ENCODE measurements at regions not wholly inside any gene's neighbourhood (a gene's known extent, or its start where the extent isn't known, plus 50 kb on each side); places are given as distances from the start of the nearest gene placed in this dataset.

DNA sequence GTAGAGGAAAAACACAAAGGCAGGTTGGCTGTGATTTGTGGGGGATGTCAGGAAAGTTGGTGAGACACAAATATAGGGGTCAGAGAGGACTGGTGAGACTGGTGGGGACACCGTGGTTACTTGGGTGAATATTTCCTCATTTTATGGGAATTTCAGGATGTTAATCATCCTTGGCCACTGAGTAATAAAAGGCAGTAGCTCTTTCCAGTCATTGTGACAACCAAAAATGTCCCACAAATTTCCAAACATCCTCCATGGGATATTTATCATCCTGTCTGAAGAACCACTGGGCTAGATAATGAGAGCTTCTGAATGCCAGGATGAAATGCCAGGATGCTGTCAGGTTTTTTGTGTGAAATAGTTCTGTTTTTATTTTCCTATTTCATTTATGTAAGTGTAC, 374.1 kb downstream of the CD109 start:
- no peaks in the 10 kb centered on the region for H4K20me1 ChIP-seq (ENCODE audit: insufficient read depth, low read length)
- Mint-ChIP-seq H3K4me3 (ENCODE audit: unreplicated experiment) (no peak overlapping the region), H3K4me1 (ENCODE audit: low read depth, unreplicated experiment) (peaks cover 32% of the 10 kb centered on the region), H3K9me3 (ENCODE audit: unreplicated experiment) (no peaks in the 10 kb centered on the region), H3K36me3 (ENCODE audit: low read depth, unreplicated experiment) (no peaks in the 10 kb centered on the region), H3K27me3 (ENCODE audit: low read depth, unreplicated experiment) (no peaks in the 10 kb centered on the region), H3K27ac (ENCODE audit: unreplicated experiment) (peak overlapping the region; percentile 60)
- DNase-seq (ENCODE audit: low read depth), result peak; percentile 49
- H3K27ac ChIP-seq (ENCODE audit: low read depth, low read length), result peak overlapping the region; percentile 6
- no peak overlapping the region for H2AFZ ChIP-seq (ENCODE audit: low read depth, low read length)
- TF ChIP-seq CTCF (IDR thresholded peaks at IDR 0.05; ENCODE audit: insufficient read depth, low read depth, low read length) (no peak), EZH2 (IDR thresholded peaks at IDR 0.05; ENCODE audit: insufficient read depth, low read length) (no peak)
- peak; percentile 88 for FAIRE-seq
- no peaks in the 10 kb centered on the region for H3K9me3 ChIP-seq (ENCODE audit: insufficient read depth, low read depth, low read length)
- H3K4me2 ChIP-seq (ENCODE audit: low read length), result peak overlapping the region; percentile 12
- peaks cover 7% of the 10 kb centered on the region for H3K4me1 ChIP-seq (ENCODE audit: insufficient read depth, low read length)
- H3K27me3 ChIP-seq (ENCODE audit: insufficient read depth, low read length), result no peaks in the 10 kb centered on the region
- no peak overlapping the region for H3K9ac ChIP-seq (ENCODE audit: low read length)
- H3K36me3 ChIP-seq (ENCODE audit: insufficient read depth, low read length), result no peaks in the 10 kb centered on the region
- H3K4me3 ChIP-seq (ENCODE audit: insufficient read depth, low read depth, low read length), result no peak overlapping the region
- H3K79me2 ChIP-seq (ENCODE audit: insufficient read depth, low read length), result no peaks in the 10 kb centered on the region

GRCh38 chr6:74069089-74069581, 373.1 kb downstream of the CD109 start:
- Histone ChIP-seq H3K36me3 (ENCODE audit: insufficient read depth, low read length) (no peaks in the 10 kb centered on the region), H3K9ac (ENCODE audit: low read length) (no peak overlapping the region), H3K4me1 (ENCODE audit: insufficient read depth, low read length) (peaks cover 7% of the 10 kb centered on the region), H3K4me3 (ENCODE audit: insufficient read depth, low read depth, low read length) (no peak overlapping the region), H4K20me1 (ENCODE audit: insufficient read depth, low read length) (no peaks in the 10 kb centered on the region), H3K4me2 (ENCODE audit: low read length) (no peak overlapping the region), H3K27ac (ENCODE audit: low read depth, low read length) (peak overlapping the region; percentile 6), H3K79me2 (ENCODE audit: insufficient read depth, low read length) (no peaks in the 10 kb centered on the region), H3K27me3 (ENCODE audit: insufficient read depth, low read length) (no peaks in the 10 kb centered on the region), H2AFZ (ENCODE audit: low read depth, low read length) (no peak overlapping the region), H3K9me3 (ENCODE audit: insufficient read depth, low read depth, low read length) (no peaks in the 10 kb centered on the region)
- Mint-ChIP-seq H3K9me3 (ENCODE audit: unreplicated experiment) (no peaks in the 10 kb centered on the region), H3K27ac (ENCODE audit: unreplicated experiment) (peak overlapping the region; percentile 10), H3K36me3 (ENCODE audit: low read depth, unreplicated experiment) (no peaks in the 10 kb centered on the region), H3K4me1 (ENCODE audit: low read depth, unreplicated experiment) (peaks cover 32% of the 10 kb centered on the region), H3K4me3 (ENCODE audit: unreplicated experiment) (no peak overlapping the region), H3K27me3 (ENCODE audit: low read depth, unreplicated experiment) (no peaks in the 10 kb centered on the region)
- DNase-seq (ENCODE audit: low read depth) (peak; percentile 59), FAIRE-seq (no peak)
- no peak for TF ChIP-seq CTCF (IDR thresholded peaks at IDR 0.05; ENCODE audit: insufficient read depth, low read depth, low read length)
- no peak for TF ChIP-seq EZH2 (IDR thresholded peaks at IDR 0.05; ENCODE audit: insufficient read depth, low read length)

- Mint-ChIP-seq H3K4me1 (ENCODE audit: low read depth, unreplicated experiment) (peaks cover 20% of the 10 kb centered on the region), H3K36me3 (ENCODE audit: low read depth, unreplicated experiment) (no peaks in the 10 kb centered on the region), H3K9me3 (ENCODE audit: unreplicated experiment) (no peaks in the 10 kb centered on the region), H3K27ac (ENCODE audit: unreplicated experiment) (peak overlapping the region; percentile 89), H3K4me3 (ENCODE audit: unreplicated experiment) (no peak overlapping the region), H3K27me3 (ENCODE audit: low read depth, unreplicated experiment) (no peaks in the 10 kb centered on the region)
- TF ChIP-seq EZH2 (IDR thresholded peaks at IDR 0.05; ENCODE audit: insufficient read depth, low read length) (no peak), CTCF (IDR thresholded peaks at IDR 0.05; ENCODE audit: insufficient read depth, low read depth, low read length) (no peak)
- Histone ChIP-seq H3K9me3 (ENCODE audit: insufficient read depth, low read depth, low read length) (no peaks in the 10 kb centered on the region), H3K4me3 (ENCODE audit: insufficient read depth, low read depth, low read length) (no peak overlapping the region), H3K4me1 (ENCODE audit: insufficient read depth, low read length) (peaks cover 7% of the 10 kb centered on the region), H3K4me2 (ENCODE audit: low read length) (peak overlapping the region; percentile 16), H2AFZ (ENCODE audit: low read depth, low read length) (no peak overlapping the region), H3K79me2 (ENCODE audit: insufficient read depth, low read length) (no peaks in the 10 kb centered on the region), H3K9ac (ENCODE audit: low read length) (no peak overlapping the region), H4K20me1 (ENCODE audit: insufficient read depth, low read length) (no peaks in the 10 kb centered on the region), H3K36me3 (ENCODE audit: insufficient read depth, low read length) (no peaks in the 10 kb centered on the region), H3K27me3 (ENCODE audit: insufficient read depth, low read length) (no peaks in the 10 kb centered on the region), H3K27ac (ENCODE audit: low read depth, low read length) (no peak overlapping the region)
- DNase-seq (ENCODE audit: low read depth), result peak; percentile 24
- no peak for FAIRE-seq
Observed at GRCh38 chr6:74066168-74066871, 370.3 kb downstream of the CD109 start.

Data from astrocyte (in vitro differentiated cells and primary cell).